ENCODE measurements at regions not wholly inside any gene's neighbourhood (a gene's known extent, or its start where the extent isn't known, plus 50 kb on each side); places are given as distances from the start of the nearest gene placed in this dataset.
"Not testable (repeated sequence)": the region's sequence is repeated elsewhere in the genome, so short reads cannot be mapped to it uniquely, and the experiment has no call there.

GRCh38 chr5:60477849-60478248, 222.1 kb downstream of the DEPDC1B start:
- Histone ChIP-seq H3K9me2 (ENCODE audit: insufficient read depth) (no peaks in the 10 kb centered on the region), H4K20me1 (ENCODE audit: insufficient read depth) (no peaks in the 10 kb centered on the region), H3K27ac (no peak overlapping the region), H3K36me3 (ENCODE audit: low read depth) (no peaks in the 10 kb centered on the region), H3K4me2 (ENCODE audit: unreplicated experiment) (no peak overlapping the region), H3K4me1 (ENCODE audit: insufficient read depth) (no peaks in the 10 kb centered on the region), H3K9ac (no peak overlapping the region), H3K4me3 (no peak overlapping the region), H2AFZ (no peak overlapping the region), H3K9me3 (ENCODE audit: low read depth) (no peaks in the 10 kb centered on the region), H3K79me2 (ENCODE audit: insufficient read depth) (no peaks in the 10 kb centered on the region), H3F3A (ENCODE audit: insufficient read depth) (no peaks in the 10 kb centered on the region), H3K27me3 (replicated peaks; ENCODE audit: insufficient read depth) (no peaks in the 10 kb centered on the region; the same call in 1 of the 2 replicates)
- TF ChIP-seq EZH2 (IDR thresholded peaks at IDR 0.05; ENCODE audit: insufficient read depth, poor library complexity, severe bottlenecking) (no peak), EZH2phosphoT487 (IDR thresholded peaks at IDR 0.05; ENCODE audit: insufficient read depth, low read depth) (no peak)
- no peak for DNase-seq
- in situ Hi-C loops (cut with MboI): no loop called here

- no peaks in the 10 kb centered on the region for H3K9me2 ChIP-seq (ENCODE audit: insufficient read depth)
- WGBS, 2 experiments (ENCODE audit: low coverage in 1 of 2, low lambda C conversion rate in 2 of 2, missing lambda C conversion rate in 2 of 2): 23 to 42% methylated on average over 3 of the region's 3 CpGs
These were observed 226.3 kb downstream of the DEPDC1B start for GRCh38 chr5:60473654-60474053.

GRCh38 chr5:60473027-60473426, 226.9 kb downstream of the DEPDC1B start:
- H3K4me3 ChIP-seq; DNase-seq; H3K36me3 ChIP-seq (ENCODE audit: low read depth); H3K79me2 ChIP-seq (ENCODE audit: insufficient read depth); H3K4me1 ChIP-seq (ENCODE audit: insufficient read depth); H3K27me3 ChIP-seq (replicated peaks; ENCODE audit: insufficient read depth); H2AFZ ChIP-seq; H3K9me2 ChIP-seq (ENCODE audit: insufficient read depth); H3K27ac ChIP-seq; H3K4me2 ChIP-seq (ENCODE audit: unreplicated experiment); in situ Hi-C loops (cut with MboI); H3F3A ChIP-seq (ENCODE audit: insufficient read depth); H4K20me1 ChIP-seq (ENCODE audit: insufficient read depth); H3K9ac ChIP-seq; H3K9me3 ChIP-seq (ENCODE audit: low read depth): not testable (repeated sequence)

More at GRCh38 chr5:60473654-60474053, 226.3 kb downstream of the DEPDC1B start:
- Histone ChIP-seq H4K20me1 (ENCODE audit: insufficient read depth) (no peaks in the 10 kb centered on the region), H3K79me2 (ENCODE audit: insufficient read depth) (no peaks in the 10 kb centered on the region), H3F3A (ENCODE audit: insufficient read depth) (no peaks in the 10 kb centered on the region), H3K4me3 (no peak overlapping the region), H3K36me3 (ENCODE audit: low read depth) (no peaks in the 10 kb centered on the region), H3K4me2 (ENCODE audit: unreplicated experiment) (no peak overlapping the region), H3K4me1 (ENCODE audit: insufficient read depth) (no peaks in the 10 kb centered on the region), H3K27ac (no peak overlapping the region), H2AFZ (no peak overlapping the region), H3K9me3 (ENCODE audit: low read depth) (no peaks in the 10 kb centered on the region), H3K9ac (no peak overlapping the region), H3K27me3 (replicated peaks; ENCODE audit: insufficient read depth) (no peaks in the 10 kb centered on the region; the same call in 1 of the 2 replicates)
- no peak for DNase-seq
- in situ Hi-C loops (cut with MboI): no loop called here
- TF ChIP-seq EZH2phosphoT487 (IDR thresholded peaks at IDR 0.05; ENCODE audit: insufficient read depth, low read depth) (no peak), EZH2 (IDR thresholded peaks at IDR 0.05; ENCODE audit: insufficient read depth, poor library complexity, severe bottlenecking) (no peak)

GRCh38 chr5:60470881-60471280, 229.1 kb downstream of the DEPDC1B start:
- no peaks in the 10 kb centered on the region for H3F3A ChIP-seq (ENCODE audit: insufficient read depth)

GRCh38 chr5:60469286-60469685, 230.7 kb downstream of the DEPDC1B start:
- DNase-seq: no peak
- Histone ChIP-seq H3K4me1 (ENCODE audit: insufficient read depth) (no peaks in the 10 kb centered on the region), H3K27ac (no peak overlapping the region), H4K20me1 (ENCODE audit: insufficient read depth) (no peaks in the 10 kb centered on the region), H3K4me3 (no peak overlapping the region), H3K4me2 (ENCODE audit: unreplicated experiment) (no peak overlapping the region), H3K27me3 (replicated peaks; ENCODE audit: insufficient read depth) (no peaks in the 10 kb centered on the region), H3K9ac (no peak overlapping the region), H3K36me3 (ENCODE audit: low read depth) (no peaks in the 10 kb centered on the region), H3K79me2 (ENCODE audit: insufficient read depth) (no peaks in the 10 kb centered on the region), H3K9me2 (ENCODE audit: insufficient read depth) (no peaks in the 10 kb centered on the region), H3F3A (ENCODE audit: insufficient read depth) (no peaks in the 10 kb centered on the region), H2AFZ (no peak overlapping the region), H3K9me3 (ENCODE audit: low read depth) (no peaks in the 10 kb centered on the region)
- 36 to 50% methylated on average over 1 of the region's 1 CpG for WGBS, 2 experiments (ENCODE audit: low coverage in 1 of 2, low lambda C conversion rate in 2 of 2, missing lambda C conversion rate in 2 of 2)
- TF ChIP-seq EZH2 (IDR thresholded peaks at IDR 0.05; ENCODE audit: insufficient read depth, poor library complexity, severe bottlenecking): no peak
- TF ChIP-seq EZH2phosphoT487 (IDR thresholded peaks at IDR 0.05; ENCODE audit: insufficient read depth, low read depth): no peak
- in situ Hi-C loops (cut with MboI): no loop called here

More at GRCh38 chr5:60470881-60471280, 229.1 kb downstream of the DEPDC1B start:
- H3K79me2 ChIP-seq (ENCODE audit: insufficient read depth): no peaks in the 10 kb centered on the region
- H3K4me1 ChIP-seq (ENCODE audit: insufficient read depth): no peaks in the 10 kb centered on the region
- H3K27me3 ChIP-seq (replicated peaks; ENCODE audit: insufficient read depth): no peaks in the 10 kb centered on the region; the same call in 1 of the 2 replicates
- H3K9me3 ChIP-seq (ENCODE audit: low read depth): no peaks in the 10 kb centered on the region
- H3K9me2 ChIP-seq (ENCODE audit: insufficient read depth): no peaks in the 10 kb centered on the region
- H2AFZ ChIP-seq: no peak overlapping the region
- DNase-seq: no peak
- in situ Hi-C loops (cut with MboI): no loop called here
- no peaks in the 10 kb centered on the region for H3K36me3 ChIP-seq (ENCODE audit: low read depth)
- no peak overlapping the region for H3K9ac ChIP-seq
- H4K20me1 ChIP-seq (ENCODE audit: insufficient read depth): no peaks in the 10 kb centered on the region
- no peak overlapping the region for H3K4me3 ChIP-seq
- TF ChIP-seq EZH2 (IDR thresholded peaks at IDR 0.05; ENCODE audit: insufficient read depth, poor library complexity, severe bottlenecking) (no peak), EZH2phosphoT487 (IDR thresholded peaks at IDR 0.05; ENCODE audit: insufficient read depth, low read depth) (no peak)
- no peak overlapping the region for H3K27ac ChIP-seq
- H3K4me2 ChIP-seq (ENCODE audit: unreplicated experiment): no peak overlapping the region

Measured in GM23248 (cell line).